NCI-H146 treated with DMSO at 0.1 percent for 48 hours (cell line): ENCODE measurements at regions not wholly inside any gene's neighbourhood (a gene's known extent, or its start where the extent isn't known, plus 50 kb on each side); places are given as distances from the start of the nearest gene placed in this dataset.
A peak's percentile ranks its signal among the peaks of the same experiment; 100 is the strongest.
"Not testable (repeated sequence)": the region's sequence is repeated elsewhere in the genome, so short reads cannot be mapped to it uniquely, and the experiment has no call there.

Experiments
- DNase-seq: peaks from one replicate; lab custom pipeline; 2025; ENCODE audit not compliant: unreplicated experiment; lab: John Stamatoyannopoulos, UW

DNA sequence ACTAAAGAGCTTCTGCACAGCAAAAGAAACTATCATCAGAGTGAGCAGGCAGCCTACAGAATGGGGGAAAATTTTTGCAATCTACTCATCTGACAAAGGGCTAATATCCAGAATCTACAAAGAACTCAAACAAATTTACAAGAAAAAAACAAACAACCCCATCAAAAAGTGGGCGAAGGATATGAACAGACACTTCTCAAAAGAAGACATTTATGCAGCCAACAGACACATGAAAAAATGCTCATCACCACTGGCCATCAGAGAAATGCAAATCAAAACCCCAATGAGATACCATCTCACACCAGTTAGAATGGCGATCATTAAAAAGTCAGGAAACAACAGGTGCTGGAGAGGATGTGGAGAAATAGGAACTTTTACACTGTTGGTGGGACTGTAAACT is 372.8 kb upstream of the CCL2 start:
- DNase-seq: not testable (repeated sequence)

DNA sequence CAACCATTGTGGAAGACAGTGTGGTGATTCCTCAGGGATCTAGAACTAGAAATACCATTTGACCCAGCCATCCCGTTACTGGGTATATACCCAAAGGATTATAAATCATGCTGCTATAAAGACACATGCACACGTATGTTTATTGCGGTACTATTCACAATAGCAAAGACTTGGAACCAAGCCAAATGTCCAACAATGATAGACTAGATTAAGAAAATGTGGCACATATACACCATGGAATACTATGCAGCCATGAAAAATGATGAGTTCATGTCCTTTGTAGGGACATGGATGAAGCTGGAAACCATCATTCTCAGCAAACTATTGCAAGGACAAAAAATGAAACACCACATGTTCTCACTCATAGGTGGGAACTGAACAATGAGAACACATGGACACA is 372.4 kb upstream of the CCL2 start:
- DNase-seq: not testable (repeated sequence)

DNA sequence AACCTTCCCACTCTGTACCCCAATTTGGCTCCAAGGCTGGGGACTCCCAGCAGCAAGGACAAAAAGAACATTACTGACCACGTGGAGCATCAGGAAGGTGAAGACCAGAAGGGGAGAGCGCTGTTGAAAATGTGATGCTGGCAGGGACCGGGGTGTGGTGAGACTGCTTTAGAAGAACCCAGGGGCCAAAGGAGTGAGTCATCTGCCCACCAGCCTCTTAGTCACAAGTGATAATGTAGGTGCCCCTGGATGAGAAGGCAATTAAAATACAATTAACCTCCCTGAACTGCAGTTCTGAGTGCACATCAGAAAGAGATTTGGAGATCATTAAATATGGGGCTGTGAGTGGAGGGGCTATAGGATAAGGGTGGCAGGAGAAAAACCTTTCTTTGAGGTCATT is 366.6 kb upstream of the CCL2 start:
- no peak for DNase-seq

DNA sequence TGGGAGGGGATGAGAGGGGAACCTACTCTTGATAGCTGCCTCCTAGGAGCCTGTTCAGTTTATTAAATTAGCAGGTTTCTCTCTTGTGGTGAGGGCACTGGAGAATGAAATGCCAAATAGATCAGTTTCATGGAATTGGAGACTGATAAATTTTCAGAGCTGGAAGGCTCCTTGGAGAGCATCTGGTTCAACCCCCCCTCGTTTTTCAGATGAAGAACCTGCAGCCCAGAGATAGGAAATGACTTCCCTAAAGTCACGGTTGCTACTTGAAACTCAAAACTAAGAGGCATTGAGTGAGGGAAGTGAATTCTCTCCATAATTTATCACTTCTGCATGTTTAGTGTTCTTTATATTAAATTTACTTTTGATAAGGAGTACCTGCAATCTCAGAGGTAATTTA is 366.0 kb upstream of the CCL2 start:
- no peak for DNase-seq

DNA sequence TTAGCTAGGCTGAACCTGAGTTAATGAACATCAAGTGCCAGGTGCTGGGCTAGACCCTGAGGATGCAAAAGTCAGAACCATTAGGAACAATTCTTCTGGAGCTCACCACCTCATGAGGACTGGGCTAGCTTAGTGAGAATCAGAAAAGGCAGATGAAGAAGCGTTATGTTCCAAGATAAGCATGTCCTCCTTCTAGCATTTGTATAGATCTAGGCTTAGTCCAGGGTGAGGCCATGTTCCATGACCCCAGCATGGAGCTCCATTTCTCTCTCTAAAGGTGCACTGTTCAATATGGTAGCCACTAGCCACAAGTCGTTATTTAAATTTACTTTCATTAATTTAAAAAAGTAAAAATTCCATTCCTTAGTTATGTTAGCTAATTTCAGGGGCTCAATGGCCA is 365.3 kb upstream of the CCL2 start:
- DNase-seq: no peak

DNA sequence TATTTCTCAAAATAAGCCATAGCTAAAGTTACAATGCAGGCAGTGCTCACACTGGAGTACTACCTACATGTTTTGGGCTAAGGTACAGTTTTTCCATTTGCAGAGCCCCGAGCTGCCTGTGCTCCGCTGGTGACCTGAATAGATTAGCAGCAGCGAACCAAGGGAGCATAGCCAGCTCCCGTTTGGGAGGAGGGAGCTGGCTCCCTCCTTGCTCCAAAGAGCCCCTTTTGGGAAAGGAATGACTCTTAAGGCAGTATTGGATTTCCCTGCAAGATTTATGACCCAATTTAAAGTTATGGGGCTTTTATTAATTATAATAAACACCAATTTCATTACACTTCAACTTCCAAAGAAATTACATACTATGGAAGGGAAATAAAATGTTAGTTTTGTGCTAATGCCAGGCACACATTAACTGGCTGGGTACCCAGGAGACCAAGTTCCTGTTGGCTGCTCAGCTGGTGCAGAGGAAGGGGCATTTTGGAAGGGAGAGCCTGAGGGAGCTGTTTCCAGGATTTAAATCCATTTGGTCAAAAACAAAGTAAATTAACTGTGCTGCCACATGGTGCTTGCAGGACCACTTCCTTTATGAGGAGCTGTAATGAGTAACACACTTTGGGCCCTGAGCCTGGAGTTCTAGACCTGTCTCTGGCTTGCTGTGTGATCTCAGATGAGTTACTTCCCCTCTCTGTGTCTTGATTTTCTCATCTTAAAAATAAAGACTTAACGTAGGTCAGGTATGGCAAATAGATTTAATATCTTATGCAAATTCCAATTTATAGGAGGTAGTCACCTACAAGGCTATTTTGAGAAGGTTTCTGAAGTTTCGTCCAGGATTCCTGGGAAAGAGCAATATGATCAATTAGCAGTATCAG is 362.1 kb upstream of the CCL2 start:
- DNase-seq: no peak

DNA sequence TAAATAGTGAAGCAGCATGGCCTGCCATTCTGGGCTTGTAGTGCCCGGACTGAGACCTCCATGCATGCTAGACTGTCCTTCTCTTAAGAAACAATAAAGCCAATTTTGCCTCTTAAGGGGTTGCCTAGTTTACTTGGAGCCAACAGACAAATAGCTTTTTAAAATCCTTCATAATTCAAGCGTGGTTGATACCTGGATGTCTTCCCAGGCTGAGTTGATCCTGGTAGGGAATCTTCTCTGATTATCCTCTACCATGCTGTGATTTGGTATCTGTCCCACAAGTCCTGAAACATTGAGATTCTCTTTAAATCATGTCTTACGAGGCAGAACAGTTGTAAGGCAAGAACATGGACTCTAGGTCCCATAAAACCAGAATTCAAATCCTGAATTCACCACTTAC is 359.6 kb upstream of the CCL2 start:
- DNase-seq: no peak

DNA sequence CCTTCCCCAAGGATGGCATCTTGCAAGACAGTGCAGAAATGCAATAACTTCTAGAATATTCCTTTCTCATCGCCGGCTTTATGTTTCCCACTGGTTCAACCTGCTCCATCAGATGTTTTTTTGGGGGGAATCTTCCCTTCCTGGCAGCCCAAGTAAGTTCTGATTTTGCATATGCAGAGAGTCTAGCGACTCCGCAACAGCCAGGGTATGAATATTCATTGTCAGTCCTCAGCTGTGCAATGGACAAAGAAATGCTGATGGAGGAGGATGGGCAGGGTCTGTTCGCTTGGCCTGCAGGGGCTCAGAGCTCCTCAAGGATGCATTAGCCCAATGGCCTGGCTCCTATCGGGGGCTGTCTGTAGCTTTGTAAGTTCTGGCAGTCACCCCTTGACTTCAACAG is 358.8 kb upstream of the CCL2 start:
- no peak for DNase-seq

DNA sequence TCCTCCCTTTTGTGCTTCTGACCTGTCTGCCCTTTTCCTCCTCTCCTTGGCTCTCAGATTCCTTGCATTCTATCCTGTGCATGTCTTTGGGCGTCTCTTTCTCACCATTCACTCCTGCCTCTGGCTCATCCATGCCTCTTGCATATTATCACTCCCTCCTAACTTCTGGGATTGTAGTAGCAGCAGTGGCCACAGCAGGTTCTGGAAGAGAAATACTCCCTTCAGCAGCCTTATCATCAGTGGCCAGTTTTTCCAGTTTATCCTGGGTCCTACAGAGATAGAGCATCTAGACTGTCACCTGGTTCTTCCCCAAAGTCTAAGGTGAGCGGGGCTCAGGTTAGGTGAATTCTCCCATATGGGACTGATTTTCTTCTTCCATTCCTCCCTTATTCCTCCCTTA is 354.0 kb upstream of the CCL2 start:
- no peak for DNase-seq

DNA sequence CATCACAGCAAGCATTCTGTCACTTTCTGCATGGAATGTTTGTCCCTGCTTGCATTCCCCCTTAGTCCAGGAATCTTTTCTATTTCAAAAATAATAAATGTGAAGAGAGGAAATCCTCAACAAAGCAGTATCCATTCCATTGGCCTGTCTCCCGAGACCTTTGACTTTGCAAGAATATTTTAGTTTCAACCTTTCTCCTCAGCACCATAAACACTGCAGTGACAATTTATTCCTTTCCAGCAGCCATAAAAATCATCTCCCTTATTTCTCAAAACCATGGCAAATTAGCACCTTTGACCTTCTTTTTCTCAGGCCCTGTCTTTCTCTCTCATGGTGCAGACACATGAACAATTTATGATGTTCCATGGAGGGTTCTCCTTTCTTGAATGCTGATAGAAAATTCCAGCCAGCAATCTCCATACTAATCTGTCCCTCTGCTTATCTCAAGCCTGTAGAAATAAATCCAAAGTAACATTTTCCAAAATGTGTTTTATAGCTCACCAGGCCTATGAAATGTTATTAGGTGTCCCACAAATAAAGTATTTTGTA is 352.1 kb upstream of the CCL2 start:
- DNase-seq: no peak

DNA sequence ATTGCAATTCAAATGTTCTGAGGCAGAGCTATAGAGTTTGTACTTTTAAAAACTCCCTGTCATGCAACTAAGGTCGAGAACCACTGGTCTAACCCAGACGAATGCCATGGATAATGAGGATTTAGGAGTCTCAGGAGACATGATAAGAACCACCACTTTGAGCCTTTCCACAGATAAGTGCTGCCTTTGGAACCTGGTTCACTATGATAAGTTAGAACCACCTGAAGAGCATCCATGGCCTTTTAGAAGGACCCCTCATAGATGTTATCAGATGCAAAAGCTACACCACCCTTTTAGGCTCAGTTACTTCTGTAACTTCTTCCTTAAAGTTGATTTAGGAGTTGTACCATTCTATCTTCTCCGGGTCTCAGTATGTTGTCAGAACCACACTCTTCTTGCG is 350.6 kb upstream of the CCL2 start:
- DNase-seq: no peak

DNA sequence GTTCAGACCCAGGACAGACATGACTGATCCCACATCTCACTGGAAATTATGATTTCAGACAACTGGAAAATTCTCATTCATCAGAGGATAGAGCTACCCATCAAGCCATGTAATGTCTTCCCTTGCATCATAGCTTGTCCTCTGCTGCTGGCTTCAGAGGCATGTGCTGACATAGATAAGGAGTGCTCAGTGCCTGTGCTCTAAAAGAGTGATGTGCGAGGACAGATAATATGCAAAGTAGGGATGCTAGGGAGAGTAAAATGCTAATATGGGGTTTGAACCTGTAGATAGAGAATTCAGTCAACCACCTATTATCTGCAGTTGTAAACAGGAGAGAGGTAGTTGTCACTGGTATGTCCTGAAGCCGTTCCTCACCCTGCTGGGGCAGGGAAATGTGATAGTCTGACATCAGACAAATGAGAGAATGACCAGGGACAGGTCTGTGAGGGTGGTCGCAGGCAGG is 349.7 kb upstream of the CCL2 start:
- no peak for DNase-seq

DNA sequence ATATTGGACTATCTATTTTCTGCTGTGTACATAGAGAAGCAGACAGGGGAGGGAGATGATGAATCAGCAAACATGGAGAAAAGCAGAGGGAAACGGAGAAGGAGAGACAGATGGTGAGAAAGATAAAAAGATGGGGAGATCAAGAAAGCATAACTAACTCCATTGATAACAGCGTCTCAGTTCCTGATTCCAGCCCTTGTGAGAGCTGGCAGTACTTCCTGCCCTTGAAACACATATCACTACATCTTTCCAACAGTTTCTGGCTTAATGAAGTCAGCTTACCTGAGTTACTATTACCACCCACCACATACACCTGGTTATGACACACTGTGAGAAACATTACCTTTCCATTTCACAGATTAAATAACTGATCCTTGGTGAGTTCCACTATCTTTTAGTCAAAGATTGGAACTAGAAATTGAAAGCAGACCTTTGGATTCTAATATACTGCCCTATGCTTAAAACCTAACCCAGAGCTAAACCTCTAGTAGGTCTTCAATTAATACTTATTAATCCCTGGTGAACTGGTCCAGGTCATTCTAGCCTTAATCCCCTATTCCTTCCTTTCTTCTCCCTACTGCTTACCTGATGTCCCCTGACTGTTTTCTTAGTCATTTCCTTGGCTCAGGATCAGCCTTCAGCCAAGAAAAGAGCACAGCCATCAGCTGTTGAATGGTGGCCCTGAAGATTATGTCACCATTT is 346.6 kb upstream of the CCL2 start:
- no peak for DNase-seq

DNA sequence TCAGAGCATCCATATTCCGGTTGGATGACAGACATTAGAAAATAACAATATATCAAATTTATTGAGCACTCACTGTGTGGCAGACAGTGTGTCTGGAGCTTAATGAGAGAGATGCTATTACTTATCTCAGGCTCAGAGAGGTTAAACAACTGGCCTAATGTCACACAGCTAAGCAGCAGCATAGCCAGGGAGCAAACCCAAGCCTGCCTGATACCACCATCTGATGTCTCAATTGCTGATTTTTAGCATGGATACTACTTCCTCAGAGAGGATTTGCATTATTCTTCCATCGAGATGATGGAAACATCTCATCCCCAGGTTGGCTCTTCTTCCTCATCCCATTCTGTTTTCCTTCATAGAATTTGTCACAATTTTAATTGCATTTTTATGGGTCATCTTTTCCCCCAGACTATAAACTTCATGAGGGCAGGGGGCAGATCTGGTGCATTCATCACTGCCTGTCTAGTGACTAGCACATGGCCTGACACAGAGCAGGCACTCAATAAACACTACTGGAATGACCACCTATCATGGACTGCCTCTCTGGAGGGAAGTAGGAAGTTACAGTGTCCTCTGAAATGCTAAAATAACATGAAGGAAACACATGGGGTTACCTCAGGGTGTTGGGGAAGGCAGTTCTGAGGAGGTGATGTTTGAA is 344.8 kb upstream of the CCL2 start:
- DNase-seq: no peak

DNA sequence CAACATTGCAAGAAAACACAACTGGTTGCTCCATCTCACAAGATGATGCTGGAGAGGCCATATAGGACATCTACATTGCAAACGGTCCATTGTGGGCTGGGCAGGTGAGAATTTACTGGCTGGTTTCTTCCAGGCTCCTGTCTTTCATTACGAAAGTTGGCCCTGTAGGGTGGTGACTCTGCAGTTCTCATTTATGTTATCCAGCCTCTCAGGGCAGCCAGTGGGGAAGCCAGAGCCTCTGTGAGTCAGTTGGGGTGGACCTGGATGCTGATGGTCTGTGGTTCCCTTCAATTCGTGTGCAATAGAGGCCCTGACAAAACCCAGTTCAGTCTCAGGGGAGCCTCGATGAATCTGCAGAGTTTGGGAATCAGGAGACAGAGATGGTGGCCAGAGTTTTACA is 341.0 kb upstream of the CCL2 start:
- no peak for DNase-seq

DNA sequence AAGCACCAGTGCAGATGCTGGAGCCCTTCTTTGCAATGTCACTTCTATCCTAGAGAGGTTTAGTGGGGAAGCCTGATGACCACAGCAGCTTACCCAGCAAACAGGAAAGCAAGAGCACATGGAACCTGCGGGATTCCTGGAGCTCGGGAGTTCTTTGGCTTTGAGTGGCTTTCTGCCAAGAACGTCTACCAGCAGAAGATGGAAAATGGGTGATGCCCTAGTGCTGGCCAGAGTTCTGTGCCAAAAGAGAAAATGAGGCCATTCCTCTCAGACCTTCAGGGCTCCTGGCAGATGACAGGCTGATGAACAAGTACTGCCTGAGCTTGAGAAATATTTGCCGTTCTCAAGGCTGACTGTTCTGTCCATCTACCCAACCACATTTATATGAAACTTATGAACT is 332.1 kb upstream of the CCL2 start:
- no peak for DNase-seq

DNA sequence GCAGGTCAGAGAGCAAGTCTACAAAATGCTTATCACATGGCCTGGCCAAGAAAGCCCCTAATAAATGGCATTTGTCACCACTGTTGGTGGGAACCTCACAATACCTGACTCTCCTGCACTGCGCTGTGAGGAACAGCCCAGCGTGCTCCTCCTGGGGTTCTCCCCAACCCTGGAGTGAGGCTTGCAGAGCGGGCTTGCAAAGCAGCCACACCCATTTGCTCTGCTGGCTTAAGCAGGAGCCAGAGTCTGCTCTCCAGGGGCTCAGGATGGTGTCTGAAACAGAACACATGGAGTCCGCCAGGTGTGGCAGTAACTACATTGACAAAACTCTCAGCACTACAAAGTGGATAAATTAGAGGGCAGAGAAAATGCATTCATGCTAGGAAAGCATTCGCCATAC is 331.0 kb upstream of the CCL2 start:
- no peak for DNase-seq

DNA sequence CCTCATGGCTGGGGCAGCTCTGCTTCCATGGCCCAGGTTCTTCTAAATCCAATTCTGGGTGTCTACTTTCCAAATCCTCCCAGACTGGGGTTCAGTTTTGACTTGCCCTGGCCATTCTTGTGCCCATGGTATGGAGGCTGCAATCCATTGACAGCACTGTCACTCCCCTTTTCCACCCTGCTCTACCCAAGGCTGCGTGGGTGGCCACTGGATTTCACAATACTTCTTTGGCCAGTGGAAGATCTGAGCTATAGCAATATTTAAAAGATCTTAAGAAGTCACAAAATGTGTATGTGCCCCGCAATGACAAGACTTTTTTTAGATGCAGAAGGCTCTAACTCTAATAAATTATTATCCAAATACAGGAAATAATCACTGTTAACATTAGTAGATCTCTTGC is 329.4 kb upstream of the CCL2 start:
- DNase-seq: no peak

DNA sequence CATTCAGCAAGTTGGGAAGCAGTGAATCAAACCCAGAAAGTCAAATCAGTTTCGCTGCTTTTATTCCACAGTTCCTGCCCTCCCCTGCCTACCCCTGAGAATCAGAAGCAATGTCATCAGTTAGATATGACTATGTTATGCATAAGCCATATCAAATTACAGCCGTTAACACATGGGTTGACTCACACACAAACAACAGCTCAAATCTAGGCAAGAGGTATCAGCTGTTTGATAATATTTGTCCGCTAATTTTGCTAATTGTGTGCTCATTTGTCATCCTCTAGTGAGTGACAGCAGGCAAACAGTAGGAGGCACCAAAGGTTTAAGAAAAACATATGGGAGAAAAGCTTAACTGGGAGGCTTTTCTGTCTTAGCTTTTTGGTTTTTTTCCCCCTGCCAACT is 327.4 kb upstream of the CCL2 start:
- peak; percentile 6 for DNase-seq

DNA sequence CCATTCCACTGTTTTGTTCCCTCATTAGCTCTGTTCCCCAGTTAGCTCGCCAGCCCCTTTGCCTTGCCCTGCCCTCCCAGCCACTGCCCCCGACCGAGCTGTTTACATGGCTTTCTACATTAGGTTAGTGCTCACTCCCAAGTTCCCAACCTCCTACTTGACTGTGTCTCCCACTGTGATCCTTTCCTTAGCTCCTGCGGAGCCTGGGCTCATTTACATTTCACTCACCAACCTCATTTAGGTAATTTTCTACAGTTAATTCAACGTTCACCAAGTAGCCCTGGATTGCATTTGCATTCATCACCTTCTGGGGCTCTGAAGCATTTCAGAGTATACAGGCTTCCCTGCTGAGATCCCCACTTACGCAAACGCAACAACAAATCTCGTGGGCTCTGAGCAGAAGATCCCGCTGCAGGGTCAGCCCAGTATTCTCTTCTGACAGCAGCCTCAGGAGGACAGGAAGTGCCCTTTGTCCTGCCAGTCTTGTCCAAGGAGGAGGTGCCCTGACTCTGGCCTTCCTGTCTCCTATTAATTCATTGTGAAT is 325.8 kb upstream of the CCL2 start:
- DNase-seq: no peak

DNA sequence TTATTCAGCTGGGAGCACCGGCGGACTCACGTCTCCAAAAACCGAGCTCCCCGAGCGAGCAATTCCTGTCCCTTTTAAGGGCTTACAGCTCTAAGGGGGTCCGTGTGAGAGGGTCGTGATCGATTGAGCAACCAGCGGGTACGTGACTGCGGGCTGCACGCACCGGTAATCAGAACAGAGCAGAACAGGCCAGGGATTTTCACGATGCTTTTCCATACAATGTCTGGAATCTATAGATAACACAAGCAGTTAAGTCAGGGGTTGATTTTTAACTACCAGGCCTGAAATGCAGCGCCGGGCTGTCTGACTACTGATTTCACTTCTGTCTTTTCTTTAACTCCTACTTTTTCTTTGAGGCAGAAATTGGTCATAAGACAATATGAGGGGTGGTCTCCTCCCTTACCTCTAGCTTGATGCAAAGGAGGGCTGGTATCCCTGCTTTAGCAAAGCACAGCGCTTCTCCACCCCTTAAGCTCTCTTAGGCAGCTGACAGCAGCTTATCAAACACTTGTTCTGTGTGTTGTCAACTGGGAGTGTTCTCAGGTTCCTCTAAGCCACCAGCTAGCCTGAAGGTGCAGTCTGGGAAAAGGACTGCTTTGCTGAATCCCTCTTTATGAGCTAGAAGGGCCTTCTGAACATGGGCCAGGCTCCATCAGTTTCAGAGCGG is 323.8 kb upstream of the CCL2 start:
- DNase-seq: not testable (repeated sequence)
